ENCODE measurements at regions not wholly inside any gene's neighbourhood (a gene's known extent, or its start where the extent isn't known, plus 50 kb on each side); places are given as distances from the start of the nearest gene placed in this dataset.

GRCh38 chr10:84891631-84892030 lies 563.2 kb downstream of the CCSER2 start:
- no peak overlapping the region for H3K27ac ChIP-seq (ENCODE audit: extremely low read depth, low read depth, low read length)
- H3K4me2 ChIP-seq (ENCODE audit: insufficient read depth, low read length), result no peak overlapping the region
- in situ Hi-C loops (cut with MboI) (no loop called here), intact Hi-C loops (cut with micrococcal nuclease) (no loop called here)
- no peaks in the 10 kb centered on the region for H3K4me1 ChIP-seq (replicated peaks in 1 of 2; ENCODE audit: control insufficient read depth in 2 of 2, insufficient read depth in 2 of 2, low read length in 2 of 2)
- no peak for TF ChIP-seq CREB3 (tag; conservative IDR thresholded peaks at IDR 0.05; ENCODE audit: low read depth)
- TF ChIP-seq ZNF668 (CRISPR knock-in tag; IDR thresholded peaks at IDR 0.05), result no peak
- TF ChIP-seq ATF4 (CRISPR knock-in tag; IDR thresholded peaks at IDR 0.05), result no peak
- TF ChIP-seq HMG20B (CRISPR knock-in tag; IDR thresholded peaks at IDR 0.05), result no peak
- TF ChIP-seq AFF1 (IDR thresholded peaks at IDR 0.05; ENCODE audit: low read depth in 1 of 2, partially characterized antibody in 2 of 2), result no peak
- TF ChIP-seq JUNB (CRISPR knock-in tag; conservative IDR thresholded peaks at IDR 0.05), result no peak
- H3K4me3 ChIP-seq, result no peak overlapping the region
- no peaks in the 10 kb centered on the region for H3K27me3 ChIP-seq (ENCODE audit: control insufficient read depth in 2 of 2, insufficient read depth in 2 of 2, low read length in 2 of 2)
- no peak overlapping the region for H3K9ac ChIP-seq (ENCODE audit: insufficient read depth in 1 of 2, low read depth in 2 of 2, low read length in 2 of 2)
- H3K9me3 ChIP-seq (replicated peaks; ENCODE audit: control insufficient read depth, insufficient read depth, low read depth, low read length), result no peaks in the 10 kb centered on the region
- BruUV-seq (replicated peaks), result no TSS peak
- POLR2A ChIA-PET, result interaction anchor here (0.7 kb wide), 1 partner anchor 14 kb away, joined by 3 read pairs; no protein-coding TSS in a partner anchor
- no peak for FAIRE-seq
- H3K79me2 ChIP-seq (ENCODE audit: control insufficient read depth, insufficient read depth, low read length), result no peaks in the 10 kb centered on the region
- no peak overlapping the region for H2AFZ ChIP-seq (ENCODE audit: low read depth, low read length)
- no peak for DNase-seq (ENCODE audit: extremely low read depth in 1 of 4, low spot score in 3 of 4)
- 0% methylated on average over 4 of the region's 4 CpGs for WGBS (ENCODE audit: insufficient coverage, low coverage, missing lambda C conversion rate)
- H3K9me1 ChIP-seq (ENCODE audit: control insufficient read depth, insufficient read depth, low read length), result no peaks in the 10 kb centered on the region
- no peaks in the 10 kb centered on the region for H4K20me1 ChIP-seq (replicated peaks; ENCODE audit: control insufficient read depth, insufficient read depth, low read length)
- H3K36me3 ChIP-seq (ENCODE audit: control insufficient read depth, insufficient read depth, low read length), result no peaks in the 10 kb centered on the region
- no peak for ATAC-seq
- CTCF ChIA-PET (ENCODE audit: low intra/inter-chr PET ratio), result no interaction called here

All from K562 (cell line).